HG03432 (cell line): ENCODE measurements at regions not wholly inside any gene's neighbourhood (a gene's known extent, or its start where the extent isn't known, plus 50 kb on each side); places are given as distances from the start of the nearest gene placed in this dataset.
"Not testable (repeated sequence)": the region's sequence is repeated elsewhere in the genome, so short reads cannot be mapped to it uniquely, and the experiment has no call there.

Source experiments
- ATAC-seq: cut with Tn5 transposase; IDR thresholded peaks from one replicate; pipeline ENCODE4 v1.9.1; 2021; ENCODE audit warnings: mild to moderate bottlenecking, moderate library complexity; ENCODE audit not compliant: unreplicated experiment

DNA sequence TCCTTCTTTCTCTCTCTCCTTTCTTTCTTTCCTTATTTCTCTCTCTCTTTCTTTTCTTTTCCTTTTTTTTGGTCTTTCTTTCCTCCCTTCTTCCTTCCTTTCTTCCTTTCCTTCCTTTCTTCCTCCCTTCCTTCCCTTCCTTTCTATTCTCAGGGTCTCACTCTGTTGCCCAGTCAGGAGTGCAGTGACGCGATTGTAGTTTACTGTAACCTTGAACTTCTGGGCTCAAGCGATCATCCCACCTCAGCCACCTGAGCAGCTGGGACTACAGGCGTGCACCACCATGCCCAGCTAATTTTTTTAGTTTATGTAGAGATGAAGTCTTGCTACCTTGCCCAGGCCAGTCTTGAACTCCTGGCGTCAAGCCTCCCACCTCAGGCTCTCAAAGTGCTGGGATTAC lies 83.8 kb upstream of the PPM1B start:
- ATAC-seq = no peak

DNA sequence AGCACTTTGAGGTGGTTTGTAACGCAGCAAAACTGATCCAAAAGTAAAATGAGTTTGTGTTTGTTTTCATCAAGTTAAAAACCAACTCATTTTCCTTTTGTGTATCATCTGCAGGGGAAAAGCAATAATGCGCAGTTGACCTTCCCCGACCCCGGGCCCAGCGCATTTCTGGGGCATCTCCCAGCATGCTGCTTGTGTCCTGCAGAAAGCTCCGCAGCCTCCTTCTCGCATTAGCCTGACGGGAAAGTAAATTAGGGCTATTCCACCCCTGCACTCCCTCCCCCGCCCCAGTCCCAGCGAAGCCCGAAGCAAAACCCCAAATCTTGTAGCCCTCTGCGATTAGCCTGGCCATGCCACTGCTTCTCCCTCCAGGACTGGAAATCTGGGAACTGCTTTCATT lies 82.0 kb upstream of the PPM1B start:
- ATAC-seq = no peak

GRCh38 chr2:44087036-44087713 lies 81.5 kb upstream of the PPM1B start:
- ATAC-seq = peak; percentile 71

- no peak for ATAC-seq
Measured at GRCh38 chr2:44087714-44088092, 81.0 kb upstream of the PPM1B start.

- ATAC-seq = not testable (repeated sequence)
Measured at GRCh38 chr2:44092519-44092918, 76.2 kb upstream of the PPM1B start.

DNA sequence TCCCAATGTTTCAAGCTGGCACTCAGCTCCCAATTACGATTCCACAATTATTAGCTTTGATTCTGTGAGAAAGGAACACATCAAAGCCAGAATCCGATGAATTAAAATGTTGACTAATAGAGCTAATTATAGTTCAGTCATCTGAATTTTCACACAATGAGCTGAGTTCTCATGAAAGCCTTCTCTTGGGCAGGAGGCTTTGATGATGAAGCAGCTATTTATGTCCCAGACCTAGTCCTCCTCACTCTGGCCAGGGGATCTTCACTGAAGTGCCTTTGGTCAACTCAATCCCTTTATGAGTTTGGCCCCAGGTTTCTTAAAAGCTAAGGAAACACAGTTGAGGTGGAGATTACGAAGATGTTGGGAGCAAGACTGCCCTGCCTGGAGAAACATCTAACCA lies 74.7 kb upstream of the PPM1B start:
- ATAC-seq = no peak

DNA sequence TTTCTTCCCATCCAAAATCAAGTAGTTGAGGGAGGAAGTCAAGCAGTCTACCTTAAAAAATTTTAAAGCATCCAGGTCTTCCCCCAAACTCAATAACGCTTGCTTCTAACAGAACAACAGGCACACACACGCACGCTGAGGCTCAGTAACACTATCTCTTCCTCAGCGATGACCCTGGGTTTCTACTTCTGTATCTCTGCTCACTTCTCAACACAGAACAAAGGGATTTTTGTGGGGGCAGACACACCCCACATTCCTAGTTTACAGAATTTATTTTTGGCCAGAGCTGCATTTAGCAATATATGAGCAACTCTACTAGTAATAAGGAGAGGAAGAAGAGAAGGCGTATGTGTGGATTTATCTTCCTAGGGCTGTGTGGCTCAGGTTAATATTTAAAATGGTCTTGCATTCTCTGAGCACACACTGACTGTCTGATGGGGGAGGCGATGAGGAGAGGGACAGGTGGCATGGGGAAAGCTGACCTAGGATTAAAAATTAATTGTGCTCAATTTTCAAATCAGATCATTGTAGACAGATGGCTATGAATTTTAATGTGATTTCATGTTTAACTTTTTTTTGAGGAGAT lies 71.3 kb upstream of the PPM1B start:
- no peak for ATAC-seq

DNA sequence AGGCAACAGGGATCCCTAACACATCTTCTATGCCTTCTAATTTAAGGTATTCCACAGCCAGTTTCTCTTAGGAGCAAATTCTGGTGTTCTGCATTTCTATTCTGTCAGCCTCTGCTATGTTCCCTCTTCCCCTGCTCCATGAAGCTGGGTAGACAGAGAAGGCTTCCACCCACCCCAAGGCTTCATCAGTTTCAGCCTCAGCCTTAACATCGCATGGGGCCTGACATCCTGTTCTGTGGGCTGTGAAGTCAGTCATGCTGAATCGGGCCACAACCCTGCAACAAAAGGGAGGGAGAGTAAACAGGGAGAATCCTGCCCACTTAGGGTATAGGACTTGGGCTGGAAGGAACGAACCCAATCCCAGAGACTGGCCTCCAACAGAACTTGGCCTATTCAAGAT lies 70.6 kb upstream of the PPM1B start:
- ATAC-seq = no peak

- ATAC-seq = no peak
Measured at GRCh38 chr2:44098891-44099290, 69.8 kb upstream of the PPM1B start.

- no peak for ATAC-seq
Measured at GRCh38 chr2:44100351-44100750, 68.3 kb upstream of the PPM1B start.

GRCh38 chr2:44101246-44101645 lies 67.4 kb upstream of the PPM1B start:
- ATAC-seq = no peak

DNA sequence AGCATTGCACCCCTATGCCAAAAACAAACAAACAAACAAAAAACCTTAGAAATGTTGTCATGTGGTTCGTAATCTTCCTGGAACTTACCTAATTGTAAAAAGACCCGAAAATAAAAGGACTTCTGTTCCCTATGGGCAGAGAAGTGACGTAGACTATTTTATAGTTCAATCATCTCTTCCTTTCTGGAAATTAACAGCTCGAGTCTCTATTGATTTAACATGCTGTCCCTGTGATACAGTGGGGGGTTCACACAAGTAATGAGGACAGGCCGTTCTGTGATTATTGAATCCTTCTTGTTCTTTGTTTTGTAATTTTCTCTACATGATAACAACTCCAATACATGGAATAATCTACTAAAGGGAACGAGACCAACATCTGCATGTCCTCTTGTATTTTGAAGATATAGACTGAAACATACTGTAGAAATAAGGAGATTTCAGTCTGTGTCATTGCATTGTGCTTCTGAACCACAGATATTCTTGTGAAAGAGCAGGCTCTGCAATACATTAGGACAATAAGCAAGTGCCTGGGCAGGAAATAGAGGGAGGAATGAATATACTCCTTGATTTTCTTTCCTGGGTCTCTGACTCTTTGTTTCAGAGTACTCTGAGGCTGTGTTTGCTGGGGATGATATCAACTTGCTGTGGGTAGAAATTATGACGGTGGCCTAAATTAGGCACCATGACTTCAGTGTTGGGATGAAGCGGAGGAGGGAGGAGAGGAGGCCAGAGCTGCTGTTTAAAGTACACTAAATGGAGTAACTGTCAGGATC lies 65.7 kb upstream of the PPM1B start:
- no peak for ATAC-seq

GRCh38 chr2:44103639-44104038 lies 65.0 kb upstream of the PPM1B start:
- no peak for ATAC-seq

GRCh38 chr2:44104855-44105271 lies 63.8 kb upstream of the PPM1B start:
- no peak for ATAC-seq

GRCh38 chr2:44106509-44106908 lies 62.2 kb upstream of the PPM1B start:
- not testable (repeated sequence) for ATAC-seq

DNA sequence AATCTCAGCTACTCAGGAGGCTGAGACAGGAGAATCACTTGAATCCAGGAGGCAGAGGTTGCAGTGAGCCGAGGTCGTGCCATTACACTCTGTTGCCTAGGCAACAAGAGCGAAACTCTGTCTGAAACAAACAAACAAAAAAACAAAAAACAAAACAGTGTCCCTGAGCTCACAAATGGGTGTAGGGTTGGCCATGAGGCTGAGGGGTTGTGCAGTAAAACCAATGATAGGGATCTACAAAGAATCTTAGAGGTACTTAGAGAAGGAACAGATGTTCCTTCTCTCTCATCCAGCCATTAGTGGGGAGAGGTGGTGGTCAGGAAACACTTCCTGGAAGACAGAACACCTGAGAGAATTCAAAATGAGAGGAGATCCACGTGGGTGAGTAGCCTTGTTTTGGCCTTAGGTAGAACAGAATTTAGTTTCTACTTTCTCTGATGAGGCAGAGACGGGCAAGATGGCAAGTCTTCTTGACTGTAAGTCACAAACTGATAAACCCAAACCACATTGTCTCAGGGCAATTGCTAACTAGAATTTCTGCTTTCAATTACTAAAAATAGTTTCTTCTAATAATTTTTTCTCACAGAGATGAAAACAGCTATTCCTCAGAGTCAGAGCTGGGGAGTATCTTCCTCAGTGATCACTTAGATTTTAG lies 61.5 kb upstream of the PPM1B start:
- peak; percentile 89 for ATAC-seq

DNA sequence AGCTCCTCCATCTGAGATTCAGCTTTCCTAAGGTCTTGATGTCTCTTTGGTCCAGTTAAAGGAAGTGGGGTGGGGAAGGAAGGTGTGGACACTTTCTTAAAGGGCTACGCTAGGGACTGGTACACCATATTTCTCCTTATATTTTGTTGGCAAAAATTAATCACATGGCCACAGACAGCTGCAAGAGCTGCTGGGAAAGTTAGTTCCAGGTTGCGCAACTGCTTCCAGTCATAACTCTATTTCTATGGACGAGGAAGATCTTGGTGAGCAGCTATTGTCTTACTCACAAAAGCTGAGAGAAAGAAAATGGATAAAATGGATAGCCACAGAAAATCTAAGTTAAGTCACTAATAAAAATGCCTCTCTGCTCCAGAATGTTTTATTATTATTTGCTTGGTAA lies 60.7 kb upstream of the PPM1B start:
- ATAC-seq = no peak

DNA sequence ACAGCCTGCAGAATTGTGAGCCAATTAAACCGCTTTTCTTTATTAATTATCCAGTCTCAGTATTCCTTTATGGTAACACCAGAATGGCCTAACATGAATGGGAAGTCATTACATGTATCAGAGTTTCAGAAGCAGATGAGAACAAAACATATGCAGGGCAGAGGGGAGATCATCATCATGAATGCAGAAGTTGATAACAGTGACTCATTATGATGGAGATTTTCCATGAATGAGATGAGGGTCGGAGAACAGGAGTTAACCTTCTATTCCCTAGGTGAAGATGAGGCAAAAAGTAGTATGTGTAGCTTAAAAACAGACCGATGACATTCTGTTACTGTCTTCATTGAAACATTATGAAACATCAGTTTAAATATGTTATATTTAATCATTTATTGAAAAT lies 59.5 kb upstream of the PPM1B start:
- ATAC-seq = no peak

DNA sequence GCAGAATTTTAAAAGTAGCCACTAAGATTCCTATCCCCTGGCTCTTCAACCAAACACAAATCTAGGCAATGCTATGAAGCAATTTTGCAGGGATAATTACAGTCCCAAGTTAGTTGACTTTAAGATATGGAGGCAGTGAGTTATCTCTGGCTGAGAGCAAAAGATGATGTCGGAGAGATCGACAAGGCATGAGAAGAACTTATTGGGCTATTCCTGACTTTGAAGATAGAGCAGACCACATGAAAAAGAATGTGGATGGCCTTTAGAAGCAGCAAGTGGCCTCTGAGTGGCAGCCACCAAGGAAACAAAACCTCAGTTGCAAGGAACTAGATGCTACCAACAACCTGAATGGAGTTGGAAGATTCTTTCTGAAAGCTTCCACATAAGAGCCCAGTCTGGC lies 58.2 kb upstream of the PPM1B start:
- ATAC-seq = no peak

DNA sequence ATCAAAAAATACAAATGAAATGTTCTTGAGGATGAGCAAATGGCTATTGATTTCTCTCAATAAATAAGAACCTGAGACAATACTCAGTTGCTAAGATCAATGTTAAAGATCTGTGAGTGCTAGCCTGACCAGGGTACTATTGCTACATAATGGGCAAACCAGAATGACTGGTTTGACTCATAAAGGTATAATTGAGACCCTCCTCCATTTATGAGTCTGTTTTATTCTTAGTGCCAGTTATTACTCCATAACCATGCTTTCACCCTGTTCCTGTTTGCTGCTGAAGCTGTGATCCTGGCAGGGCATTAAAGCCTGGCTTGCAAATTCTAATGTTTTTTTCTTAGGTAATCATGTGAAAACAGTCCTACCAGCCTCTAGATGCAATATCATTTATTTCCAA lies 56.6 kb upstream of the PPM1B start:
- no peak for ATAC-seq

- ATAC-seq = no peak
Measured at GRCh38 chr2:44116319-44116718, 52.4 kb upstream of the PPM1B start.

DNA sequence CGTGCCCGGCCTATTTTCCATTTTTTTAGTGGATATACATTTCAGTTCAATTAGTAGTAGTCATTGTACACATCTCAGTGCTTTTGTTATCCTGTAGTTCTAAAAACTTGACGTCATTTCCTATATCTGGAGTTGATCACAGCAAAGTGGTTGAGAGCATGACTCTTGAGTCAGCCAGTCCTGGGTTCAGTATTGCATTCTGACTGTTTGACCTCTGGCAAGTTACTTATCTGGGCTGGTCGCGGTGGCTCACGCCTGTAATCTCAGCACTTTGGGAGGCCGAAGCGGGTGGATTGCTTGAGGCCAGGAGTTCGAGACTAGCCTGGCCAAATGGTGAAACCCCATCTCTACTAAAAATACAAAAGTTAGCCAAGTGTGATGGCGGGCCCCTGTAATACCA lies 50.4 kb upstream of the PPM1B start:
- no peak for ATAC-seq
